K562 (cell line): ENCODE measurements at regions not wholly inside any gene's neighbourhood (a gene's known extent, or its start where the extent isn't known, plus 50 kb on each side); places are given as distances from the start of the nearest gene placed in this dataset.

ENCODE experiments used
- ATAC-seq: fragments of 200-7000 bp; cut with Tn5 transposase; 3 replicates; pipeline ENCODE4 v1.9.1; 2020; ENCODE audit warnings: moderate library complexity
- BruUV-seq: library from RNA; stranded (reverse); fragments of 400-500 nt; replicated peaks from 2 replicates; lab custom pipeline; 2021; lab: Mats Ljungman, UMichigan
- CTCF ChIA-PET: fragments of 300-600 bp; formaldehyde crosslinking; extraction: SDS; loops from one replicate; lab custom pipeline; 2021; ENCODE audit warnings: low intra/inter-chr PET ratio; lab: Yijun Ruan, JAX
- POLR2A ChIA-PET: fragments of 300-600, 350-650 bp; sonication (Branson Sonifier 250); formaldehyde crosslinking; extraction: SDS; loops from one replicate; lab custom pipeline; 2021; ENCODE audit warnings: antibody characterized with exemption, inconsistent platforms; lab: Yijun Ruan, JAX
- DNase-seq, 4 experiments: peaks; one replicate each; pipeline versions ENCODE4 v3.0.0 to v3.0.0-alpha.2; 2011 to 2018; ENCODE audit warnings: low spot score in 3 of 4, mixed read lengths in 3 of 4; ENCODE audit errors: extremely low read depth in 1 of 4
- FAIRE-seq: peaks from 2 replicates; lab custom pipeline; 2011; peaks lifted over from hg19 to GRCh38; lab: Jason Lieb, UNC
- H2AFZ ChIP-seq: 2 replicates; pipeline ENCODE4 v1.6.0; 2011; ENCODE audit warnings: low read depth, low read length, control low read depth, inconsistent platforms
- H3K27ac ChIP-seq: fragments of 200-600 bp; 3 replicates; pipeline ENCODE4 v1.8.0; 2011; ENCODE audit warnings: low read depth, mild to moderate bottlenecking, control low read depth, inconsistent platforms, low read length, moderate library complexity, mixed read lengths; ENCODE audit errors: extremely low read depth
- H3K27me3 ChIP-seq, 2 experiments: fragments of 300-600 bp in 1 of 2; 2 replicates in 1 of 2; 3 replicates in 1 of 2; pipeline versions ENCODE4 v1.6.0 to v1.8.0; 2011; ENCODE audit warnings: inconsistent platforms in 2 of 2, low read length in 2 of 2, mild to moderate bottlenecking in 1 of 2, mixed read lengths in 1 of 2, moderate library complexity in 1 of 2; ENCODE audit not compliant: control insufficient read depth in 2 of 2, insufficient read depth in 2 of 2
- H3K36me3 ChIP-seq: fragments of 300-600 bp; 3 replicates; pipeline ENCODE4 v1.8.0; 2011; ENCODE audit warnings: mild to moderate bottlenecking, low read length, inconsistent platforms; ENCODE audit not compliant: control insufficient read depth, insufficient read depth
- H3K4me1 ChIP-seq, 2 experiments: fragments of 200-600 bp in 1 of 2; replicated peaks in 1 of 2; 2 replicates in 1 of 2; 3 replicates in 1 of 2; pipeline versions ENCODE4 v1.5.1 to v1.8.0; 2011; ENCODE audit warnings: inconsistent platforms in 2 of 2, low read length in 2 of 2, mild to moderate bottlenecking in 1 of 2, mixed read lengths in 1 of 2, moderate library complexity in 1 of 2; ENCODE audit not compliant: control insufficient read depth in 2 of 2, insufficient read depth in 2 of 2
- H3K4me2 ChIP-seq: 2 replicates; pipeline ENCODE4 v1.6.1; 2011; ENCODE audit warnings: low read length, control low read depth, inconsistent platforms, mixed read lengths; ENCODE audit not compliant: insufficient read depth
- H3K4me3 ChIP-seq: fragments of 200-600 bp; sonication (generic), shearing (Covaris generic); 2 replicates; pipeline ENCODE4 v1.5.1; 2016; ENCODE audit warnings: control low read depth, inconsistent platforms
- H3K79me2 ChIP-seq: fragments of 200-600 bp; 3 replicates; pipeline ENCODE4 v1.8.0; 2011; ENCODE audit warnings: low read length, inconsistent platforms; ENCODE audit not compliant: control insufficient read depth, insufficient read depth
- H3K9ac ChIP-seq, 2 experiments: 2 replicates each; pipeline versions ENCODE4 v1.6.0 to v1.6.1; 2011; ENCODE audit warnings: low read depth in 2 of 2, low read length in 2 of 2, control low read depth in 1 of 2, inconsistent platforms in 1 of 2, mild to moderate bottlenecking in 1 of 2, mixed read lengths in 1 of 2; ENCODE audit not compliant: insufficient read depth in 1 of 2
- H3K9me1 ChIP-seq: one replicate; pipeline ENCODE4 v1.6.0; 2011; ENCODE audit warnings: inconsistent platforms, mild to moderate bottlenecking, low read length, moderate library complexity; ENCODE audit not compliant: control insufficient read depth, insufficient read depth
- H3K9me3 ChIP-seq: replicated peaks from 2 replicates; pipeline ENCODE4 v1.5.1; 2011; ENCODE audit warnings: low read depth, low read length, inconsistent platforms; ENCODE audit not compliant: control insufficient read depth, insufficient read depth
- H4K20me1 ChIP-seq: replicated peaks from 2 replicates; pipeline ENCODE4 v1.6.1; 2011; ENCODE audit warnings: low read length, inconsistent platforms, mixed read lengths; ENCODE audit not compliant: control insufficient read depth, insufficient read depth
- ADNP ChIP-seq: fragments of 200-800 bp; sonication (Bioruptor generic); IDR thresholded peaks from 2 replicates; pipeline ENCODE4 v1.6.1; 2016; ENCODE audit warnings: missing genetic modification characterization, missing compliant biosample characterization
- BRD9 ChIP-seq: fragments of 450-650 bp; IDR thresholded peaks from 2 replicates; pipeline ENCODE4 v1.6.1; 2018; ENCODE audit warnings: low read depth; ENCODE audit not compliant: partially characterized antibody
- C11orf30 ChIP-seq: fragments of 450-650 bp; IDR thresholded peaks from 2 replicates; pipeline ENCODE4 v1.6.1; 2016; ENCODE audit warnings: low read depth, mild to moderate bottlenecking
- CBFA2T3 ChIP-seq: fragments of 450-650 bp; IDR thresholded peaks from 2 replicates; pipeline ENCODE4 v1.6.1; 2017
- DIDO1 ChIP-seq: fragments of 450-650 bp; IDR thresholded peaks from 2 replicates; pipeline ENCODE4 v1.6.1; 2016; ENCODE audit warnings: low read depth, missing biosample characterization, missing genetic modification characterization
- FIP1L1 ChIP-seq: fragments of 200-400 bp; formaldehyde crosslinking; IDR thresholded peaks from 2 replicates; pipeline ENCODE4 v1.6.1; 2018; ENCODE audit warnings: mild to moderate bottlenecking, low read depth, low read length; ENCODE audit not compliant: poor library complexity, severe bottlenecking
- FOSL1 ChIP-seq: fragments of 200-800 bp; sonication (Bioruptor generic); conservative IDR thresholded peaks from 2 replicates; pipeline ENCODE4 v1.6.1; 2016; ENCODE audit warnings: missing genetic modification characterization, missing compliant biosample characterization
- GATAD2B ChIP-seq: fragments of 450-650 bp; IDR thresholded peaks from 2 replicates; pipeline ENCODE4 v1.6.1; 2017; ENCODE audit warnings: mild to moderate bottlenecking, borderline replicate concordance
- HLTF ChIP-seq: fragments of 450-650 bp; IDR thresholded peaks from 2 replicates; pipeline ENCODE4 v1.6.1; 2016
- NFE2 ChIP-seq: IDR thresholded peaks from 2 replicates; pipeline ENCODE4 v1.6.1; 2014; ENCODE audit warnings: antibody characterized with exemption, low read depth
- PCBP1 ChIP-seq: fragments of 200-400 bp; formaldehyde crosslinking; IDR thresholded peaks from 2 replicates; pipeline ENCODE4 v1.6.1; 2018; ENCODE audit warnings: mild to moderate bottlenecking, low read depth, low read length; ENCODE audit not compliant: poor library complexity, severe bottlenecking
- RAD51 ChIP-seq: fragments of 450-650 bp; IDR thresholded peaks from 2 replicates; pipeline ENCODE4 v1.7.1; 2016; ENCODE audit warnings: low read depth, mild to moderate bottlenecking, borderline replicate concordance
- SIN3A ChIP-seq, 2 experiments: fragments of 150-350 bp in 1 of 2; IDR thresholded peaks; 2 replicates each; pipeline ENCODE4 v1.6.1; 2011 to 2016; ENCODE audit warnings: borderline replicate concordance in 2 of 2, low read depth in 2 of 2, low read length in 2 of 2, mild to moderate bottlenecking in 2 of 2, moderate library complexity in 2 of 2; ENCODE audit not compliant: control insufficient read depth in 1 of 2
- TAF1 ChIP-seq: IDR thresholded peaks from 2 replicates; pipeline ENCODE4 v1.6.1; 2011; ENCODE audit warnings: mild to moderate bottlenecking, low read length, moderate library complexity; ENCODE audit not compliant: insufficient read depth, control insufficient read depth, severe bottlenecking; ENCODE audit errors: extremely low read depth
- THRA ChIP-seq: fragments of 450-650 bp; IDR thresholded peaks from 2 replicates; pipeline ENCODE4 v1.6.1; 2017; ENCODE audit warnings: mild to moderate bottlenecking, moderate library complexity
- WHSC1 ChIP-seq: IDR thresholded peaks from one replicate; pipeline ENCODE4 v1.6.1; 2012; ENCODE audit warnings: low read length, control low read depth, inconsistent platforms
- YBX1 ChIP-seq: fragments of 450-650 bp; IDR thresholded peaks from 2 replicates; pipeline ENCODE4 v1.7.1; 2016; ENCODE audit warnings: mild to moderate bottlenecking
- ZFP91 ChIP-seq: sonication (generic); formaldehyde crosslinking; IDR thresholded peaks from 2 replicates; pipeline ENCODE4 v1.8.0; 2022; ENCODE audit warnings: mild to moderate bottlenecking, missing genetic modification reagents
- ZNF12 ChIP-seq: sonication (generic); formaldehyde crosslinking; IDR thresholded peaks from 2 replicates; pipeline ENCODE4 v1.4.0; 2020; ENCODE audit warnings: mild to moderate bottlenecking, missing genetic modification reagents
- ZNF316 ChIP-seq: fragments of 450-650 bp; IDR thresholded peaks from 2 replicates; pipeline ENCODE4 v1.6.1; 2016
- WGBS: fragments of 100-300 bp; shearing (Covaris generic); methylation state at CpG from one replicate; pipeline ENCODE4 v1.1.6; 2016; ENCODE audit warnings: low coverage, mixed read lengths; ENCODE audit not compliant: insufficient coverage; ENCODE audit errors: missing lambda C conversion rate; 5-methylcytosine and 5-hydroxymethylcytosine counted together
- in situ Hi-C: fragments of 300-500 bp; cut with MboI; formaldehyde crosslinking; loops from 4 replicates; pipeline ENCODE4 v1.15.0; 2018; ENCODE audit warnings: inconsistent platforms, mixed read lengths
- intact Hi-C: fragments of 100-400 bp; cut with micrococcal nuclease; formaldehyde crosslinking; loops from 2 replicates; pipeline ENCODE4 v1.14.2; 2022

GRCh38 chr5:115351356-115352195, 55.1 kb upstream of the CCDC112 start (continued):
- TF ChIP-seq BRD9 (no peak), ZNF316 (peak; percentile 87), NFE2 (peak; percentile 62), CBFA2T3 (no peak), WHSC1 (no peak), C11orf30 (peak; percentile 87), FOSL1 (tag) (peak; percentile 72), SIN3A (IDR thresholded peaks at IDR 0.05; ENCODE audit: borderline replicate concordance in 2 of 2, control insufficient read depth in 1 of 2, low read depth in 2 of 2, low read length in 2 of 2) (no peak), ADNP (tag) (no peak)

- CTCF ChIA-PET, result interaction anchor here (0.5 kb wide), 1 partner anchor 224 kb away, joined by 4 read pairs; no protein-coding TSS in a partner anchor
- no peak overlapping the region for H3K9ac ChIP-seq
- no peaks in the 10 kb centered on the region for H3K79me2 ChIP-seq
- no peaks in the 10 kb centered on the region for H4K20me1 ChIP-seq
- no peak for FAIRE-seq
- H3K9me1 ChIP-seq, result no peaks in the 10 kb centered on the region
- DNase-seq, result no peak
- no peak for ATAC-seq
- no peaks in the 10 kb centered on the region for H3K9me3 ChIP-seq
- no TSS peak for BruUV-seq
- peak overlapping the region; percentile 55; the same call in 1 of the 2 replicates for H2AFZ ChIP-seq
- no peaks in the 10 kb centered on the region for H3K27me3 ChIP-seq
- H3K4me3 ChIP-seq, result no peak overlapping the region
- POLR2A ChIA-PET, result no interaction called here
- peaks cover 0 to 7% of the 10 kb centered on the region in 2 experiments; a peak in 2 of 5 replicates for H3K4me1 ChIP-seq
- no peak overlapping the region for H3K4me2 ChIP-seq
- intact Hi-C loops (no loop called here), in situ Hi-C loops (no loop called here)
- no peak overlapping the region for H3K27ac ChIP-seq
- WGBS, result 2% methylated on average over 3 of the region's 3 CpGs
- H3K36me3 ChIP-seq, result no peaks in the 10 kb centered on the region
- TF ChIP-seq ZNF12 (CRISPR knock-in tag) (no peak), PCBP1 (no peak), YBX1 (no peak), DIDO1 (no peak), FIP1L1 (no peak), HLTF (no peak), RAD51 (no peak), ZFP91 (no peak), THRA (no peak), GATAD2B (no peak), TAF1 (no peak)
These were observed 54.4 kb upstream of the CCDC112 start for GRCh38 chr5:115350894-115351293.
